Activated naive CD4-positive, alpha-beta T cell treated with anti-CD3 and anti-CD28 coated beads, Interleukin-2, amount 50 U/mL, for 24 hours (primary cell): ENCODE measurements at regions not wholly inside any gene's neighbourhood (a gene's known extent, or its start where the extent isn't known, plus 50 kb on each side); places are given as distances from the start of the nearest gene placed in this dataset.
"Not testable (repeated sequence)": the region's sequence is repeated elsewhere in the genome, so short reads cannot be mapped to it uniquely, and the experiment has no call there.

Experiments used
- H3K27ac Mint-ChIP-seq: one replicate; pipeline ENCODE4 v1.8.0; 2021; ENCODE audit warnings: mild to moderate bottlenecking, mixed read lengths
- H3K27me3 Mint-ChIP-seq: one replicate; pipeline ENCODE4 v1.8.0; 2021; ENCODE audit warnings: mixed read lengths
- H3K36me3 Mint-ChIP-seq: one replicate; pipeline ENCODE4 v1.8.0; 2021; ENCODE audit warnings: mixed read lengths
- H3K4me1 Mint-ChIP-seq: one replicate; pipeline ENCODE4 v1.8.0; 2021; ENCODE audit warnings: mixed read lengths
- H3K4me3 Mint-ChIP-seq: one replicate; pipeline ENCODE4 v1.8.0; 2021; ENCODE audit warnings: mild to moderate bottlenecking, mixed read lengths
- H3K9me3 Mint-ChIP-seq: one replicate; pipeline ENCODE4 v1.8.0; 2021; ENCODE audit warnings: mixed read lengths

DNA sequence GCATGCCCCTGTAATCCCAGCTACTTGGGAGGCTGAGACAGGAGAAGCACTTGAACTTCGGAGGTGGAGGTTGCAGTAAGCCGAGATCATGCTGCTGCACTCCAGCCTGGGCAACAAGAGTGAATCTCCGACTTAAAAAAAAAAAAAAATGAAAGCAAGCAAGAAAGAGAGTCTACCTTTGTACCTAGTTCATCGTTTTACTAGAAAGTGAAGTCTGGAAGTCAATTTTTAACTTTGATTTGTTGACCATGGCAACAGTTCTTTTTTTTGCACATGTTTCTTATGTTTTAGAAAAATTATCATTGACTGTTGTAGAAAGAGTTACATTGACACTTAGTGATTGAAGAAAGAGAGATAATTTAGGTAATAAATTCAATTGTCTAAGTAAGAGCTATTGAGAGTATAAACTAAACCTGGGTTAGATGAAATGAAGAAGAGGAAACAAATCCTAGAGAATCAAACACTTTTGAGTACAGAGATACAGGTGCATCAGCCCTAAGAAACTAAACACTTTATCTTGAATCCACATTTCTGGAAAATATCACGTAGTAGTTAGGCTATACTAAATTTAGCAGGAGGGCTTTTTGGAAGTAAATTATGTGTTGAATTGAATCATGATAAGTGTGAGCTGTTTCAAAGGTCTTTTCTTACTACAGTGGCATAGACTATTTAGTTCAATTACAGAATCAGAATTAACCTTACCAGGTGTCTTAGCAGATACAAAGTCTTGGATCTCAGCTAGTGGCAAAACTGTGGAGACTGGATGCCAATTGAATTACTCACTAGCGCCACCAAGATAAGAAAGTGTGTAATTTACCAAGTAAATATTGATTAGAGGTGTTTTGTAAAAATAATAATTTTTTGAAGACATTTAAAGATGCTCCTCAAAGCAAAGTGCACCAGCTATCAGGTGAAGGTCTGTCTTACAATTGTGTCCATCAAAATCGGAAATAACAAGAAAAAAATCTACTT, 303.4 kb upstream of the NRXN1 start:
- H3K27ac Mint-ChIP-seq = no peak overlapping the region
- H3K4me3 Mint-ChIP-seq = no peak overlapping the region
- H3K9me3 Mint-ChIP-seq = peaks cover 8% of the 10 kb centered on the region
- H3K4me1 Mint-ChIP-seq = no peaks in the 10 kb centered on the region
- H3K36me3 Mint-ChIP-seq = no peaks in the 10 kb centered on the region
- no peaks in the 10 kb centered on the region for H3K27me3 Mint-ChIP-seq

DNA sequence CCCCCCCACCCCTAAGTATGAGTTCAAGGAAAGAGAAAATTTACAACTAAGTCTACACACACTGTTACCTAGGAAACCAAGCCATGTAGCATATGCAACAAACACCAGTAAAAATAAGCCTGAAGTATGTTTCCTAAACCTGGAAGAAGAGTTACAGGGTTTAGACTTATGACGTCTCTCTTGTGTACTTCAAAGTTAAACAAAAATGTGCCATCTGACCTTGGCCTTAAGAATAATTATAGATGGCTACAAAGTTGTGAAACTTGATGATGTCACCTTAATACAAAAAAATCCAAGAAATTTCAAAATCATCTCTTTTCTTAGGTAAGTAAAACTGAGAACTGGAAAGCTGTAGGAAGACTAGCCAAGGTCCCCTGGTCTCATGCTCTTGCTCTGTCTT, 297.6 kb upstream of the NRXN1 start:
- H3K9me3 Mint-ChIP-seq = peaks cover 10% of the 10 kb centered on the region
- H3K27me3 Mint-ChIP-seq = no peaks in the 10 kb centered on the region
- H3K4me1 Mint-ChIP-seq = no peaks in the 10 kb centered on the region
- H3K27ac Mint-ChIP-seq = no peak overlapping the region
- H3K4me3 Mint-ChIP-seq = no peak overlapping the region
- H3K36me3 Mint-ChIP-seq = no peaks in the 10 kb centered on the region

DNA sequence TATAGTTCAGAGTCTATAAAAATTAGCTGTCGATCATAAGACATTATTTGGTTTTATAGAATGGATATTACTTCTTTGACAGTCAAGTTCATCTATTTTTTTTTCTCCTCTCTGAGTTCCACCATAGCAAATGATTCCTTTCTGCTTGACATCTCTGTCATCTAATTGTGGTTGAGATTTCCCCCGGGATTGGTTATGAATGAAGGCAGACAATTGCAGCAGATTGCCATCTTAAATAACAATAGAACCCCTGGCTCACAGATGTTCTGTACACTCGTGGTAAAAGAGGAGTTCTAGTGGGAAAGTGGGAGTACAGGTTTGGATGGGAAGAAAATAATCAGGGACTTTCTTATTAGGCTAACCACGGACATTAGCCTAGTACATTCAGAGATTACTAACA, 292.1 kb upstream of the NRXN1 start:
- Mint-ChIP-seq H3K27ac (no peak overlapping the region), H3K4me1 (no peaks in the 10 kb centered on the region), H3K4me3 (no peak overlapping the region), H3K36me3 (no peaks in the 10 kb centered on the region), H3K27me3 (no peaks in the 10 kb centered on the region), H3K9me3 (peaks cover 7% of the 10 kb centered on the region)

DNA sequence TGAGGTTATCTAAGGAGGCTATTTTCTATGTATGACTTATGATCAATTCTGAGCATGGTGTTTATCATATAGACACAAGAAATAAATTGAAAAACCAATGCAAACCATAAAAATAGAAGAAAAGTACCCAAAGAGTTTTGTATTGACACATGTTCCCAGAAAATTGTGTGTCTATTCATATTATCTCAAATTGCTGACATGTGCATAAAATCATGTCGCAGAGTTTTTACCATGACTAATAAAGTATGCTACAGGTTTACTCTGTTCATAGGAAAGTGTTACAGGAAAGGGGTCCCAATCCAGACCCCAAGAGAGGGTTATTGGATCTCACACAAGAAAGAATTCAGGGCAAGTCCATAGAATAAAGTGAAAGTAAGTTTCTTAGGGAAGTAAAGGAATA, 290.7 kb upstream of the NRXN1 start:
- H3K9me3 Mint-ChIP-seq = peaks cover 7% of the 10 kb centered on the region
- H3K36me3 Mint-ChIP-seq = no peaks in the 10 kb centered on the region
- no peak overlapping the region for H3K4me3 Mint-ChIP-seq
- H3K27me3 Mint-ChIP-seq = no peaks in the 10 kb centered on the region
- no peak overlapping the region for H3K27ac Mint-ChIP-seq
- no peaks in the 10 kb centered on the region for H3K4me1 Mint-ChIP-seq

DNA sequence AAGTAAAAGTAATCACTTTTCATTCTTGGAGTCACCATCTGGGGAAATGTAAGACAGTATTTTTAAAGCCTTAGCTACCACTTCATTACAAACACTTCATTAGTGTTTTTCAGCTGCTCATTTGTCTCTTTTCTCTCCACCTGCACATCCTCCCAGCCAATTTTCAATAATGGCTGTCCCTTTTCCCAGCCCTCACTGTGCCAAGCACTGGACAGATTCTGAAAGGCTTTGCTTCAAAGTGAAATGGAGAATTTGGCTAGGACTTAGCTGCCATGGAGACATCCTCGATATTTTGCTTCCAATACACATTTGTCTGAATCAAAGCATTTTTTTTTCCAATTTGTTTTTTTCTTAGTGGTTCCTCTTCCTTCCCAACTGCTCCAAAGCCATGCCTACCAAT, 272.4 kb upstream of the NRXN1 start:
- Mint-ChIP-seq H3K4me1 (no peaks in the 10 kb centered on the region), H3K36me3 (no peaks in the 10 kb centered on the region), H3K9me3 (no peaks in the 10 kb centered on the region), H3K27me3 (no peaks in the 10 kb centered on the region), H3K4me3 (no peak overlapping the region), H3K27ac (no peak overlapping the region)

DNA sequence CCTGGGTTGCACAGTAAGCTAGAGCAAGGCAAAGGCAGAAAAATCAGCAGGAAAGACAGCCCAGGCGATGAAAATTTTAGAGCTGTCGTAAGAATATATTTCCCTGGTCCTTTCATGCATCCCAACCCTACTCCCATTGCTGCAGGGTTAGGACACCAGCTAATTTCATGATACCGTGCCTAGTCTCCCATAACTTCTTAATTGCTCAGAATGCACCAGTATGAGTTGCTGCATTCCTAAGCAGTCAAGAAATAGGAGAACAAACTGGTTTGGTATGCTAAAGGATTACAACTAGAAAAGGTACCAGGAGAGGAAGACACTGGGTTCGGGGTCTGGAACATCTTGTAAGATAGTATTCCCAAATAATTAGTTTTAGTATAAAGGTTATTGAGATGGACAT, 269.4 kb upstream of the NRXN1 start:
- Mint-ChIP-seq H3K4me3 (no peak overlapping the region), H3K4me1 (no peaks in the 10 kb centered on the region), H3K27me3 (no peaks in the 10 kb centered on the region), H3K27ac (no peak overlapping the region), H3K36me3 (no peaks in the 10 kb centered on the region), H3K9me3 (peaks cover 4% of the 10 kb centered on the region)

DNA sequence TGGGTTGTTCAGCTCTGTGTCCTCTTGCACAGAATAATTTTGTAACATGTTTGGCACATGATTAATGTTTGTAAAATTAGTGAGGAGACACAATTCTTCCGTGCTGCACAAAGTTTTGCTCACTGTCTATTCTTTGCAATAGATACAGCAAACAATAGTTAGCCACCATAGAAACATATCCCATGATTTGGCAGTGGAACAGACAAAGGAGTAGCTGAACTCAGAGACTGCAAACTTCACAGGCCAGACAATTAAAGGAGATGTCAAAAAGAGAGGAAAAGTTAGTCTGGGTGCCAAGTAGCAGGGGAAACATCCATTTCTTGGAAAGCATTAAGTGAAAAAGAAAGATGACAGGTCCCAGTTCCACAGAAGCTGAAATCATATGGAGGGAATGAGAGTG, 267.4 kb upstream of the NRXN1 start:
- H3K9me3 Mint-ChIP-seq = peaks cover 4% of the 10 kb centered on the region
- H3K4me3 Mint-ChIP-seq = no peak overlapping the region
- no peaks in the 10 kb centered on the region for H3K27me3 Mint-ChIP-seq
- H3K36me3 Mint-ChIP-seq = no peaks in the 10 kb centered on the region
- H3K27ac Mint-ChIP-seq = no peak overlapping the region
- H3K4me1 Mint-ChIP-seq = no peaks in the 10 kb centered on the region

DNA sequence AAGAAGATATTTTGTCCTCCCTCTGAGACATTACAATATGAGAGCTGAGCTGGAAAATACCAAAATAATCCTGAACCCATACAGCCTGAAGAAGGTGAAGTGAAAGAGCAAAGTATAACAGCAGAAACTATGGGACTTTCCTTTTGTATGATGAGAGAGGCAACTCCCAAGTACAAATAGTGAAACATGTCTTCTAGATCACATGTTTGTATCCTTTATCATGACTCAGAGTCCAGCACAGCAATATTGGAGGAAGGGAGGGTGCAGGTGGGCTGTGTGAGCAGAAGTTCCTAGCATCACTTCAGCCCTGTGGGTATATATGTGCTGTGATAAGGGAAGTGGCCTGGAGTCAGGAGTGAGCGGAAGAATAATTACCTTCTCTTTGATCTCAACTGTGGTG, 265.6 kb upstream of the NRXN1 start:
- Mint-ChIP-seq H3K4me3 (no peak overlapping the region), H3K4me1 (no peaks in the 10 kb centered on the region), H3K27me3 (no peaks in the 10 kb centered on the region), H3K36me3 (no peaks in the 10 kb centered on the region), H3K9me3 (peaks cover 4% of the 10 kb centered on the region), H3K27ac (no peak overlapping the region)

DNA sequence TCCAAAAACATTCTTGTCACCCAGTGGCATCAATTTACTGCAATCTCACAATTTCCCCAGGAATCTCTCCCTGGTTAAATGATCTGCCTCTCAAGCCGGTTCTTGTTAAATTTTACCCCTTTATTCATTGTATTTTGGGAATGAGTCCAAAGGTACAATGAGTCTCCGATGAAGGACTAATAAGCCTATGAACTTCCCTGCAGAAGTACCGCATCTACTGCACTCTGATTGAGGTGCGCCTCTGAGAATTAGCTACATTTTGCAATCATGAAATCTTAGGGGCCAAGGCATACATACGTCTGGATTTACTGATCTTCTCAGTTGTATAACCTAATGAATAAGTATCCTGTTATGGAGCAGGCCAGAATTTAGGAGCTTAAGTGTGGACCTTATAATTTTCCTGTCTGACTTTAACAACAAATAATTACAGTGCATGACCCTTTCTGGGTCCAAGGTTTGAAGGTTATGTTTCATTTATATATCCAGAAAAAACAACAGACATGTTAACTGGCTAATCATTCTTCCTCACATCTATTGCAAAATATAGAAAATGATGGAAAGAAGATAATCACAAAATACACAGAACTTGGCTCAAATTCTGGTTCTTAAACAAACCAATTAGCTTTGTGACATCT, 261.8 kb upstream of the NRXN1 start:
- peaks cover under 1% of the 10 kb centered on the region for H3K9me3 Mint-ChIP-seq
- H3K4me1 Mint-ChIP-seq = no peaks in the 10 kb centered on the region
- no peaks in the 10 kb centered on the region for H3K36me3 Mint-ChIP-seq
- H3K4me3 Mint-ChIP-seq = no peak overlapping the region
- H3K27me3 Mint-ChIP-seq = no peaks in the 10 kb centered on the region
- H3K27ac Mint-ChIP-seq = no peak overlapping the region

DNA sequence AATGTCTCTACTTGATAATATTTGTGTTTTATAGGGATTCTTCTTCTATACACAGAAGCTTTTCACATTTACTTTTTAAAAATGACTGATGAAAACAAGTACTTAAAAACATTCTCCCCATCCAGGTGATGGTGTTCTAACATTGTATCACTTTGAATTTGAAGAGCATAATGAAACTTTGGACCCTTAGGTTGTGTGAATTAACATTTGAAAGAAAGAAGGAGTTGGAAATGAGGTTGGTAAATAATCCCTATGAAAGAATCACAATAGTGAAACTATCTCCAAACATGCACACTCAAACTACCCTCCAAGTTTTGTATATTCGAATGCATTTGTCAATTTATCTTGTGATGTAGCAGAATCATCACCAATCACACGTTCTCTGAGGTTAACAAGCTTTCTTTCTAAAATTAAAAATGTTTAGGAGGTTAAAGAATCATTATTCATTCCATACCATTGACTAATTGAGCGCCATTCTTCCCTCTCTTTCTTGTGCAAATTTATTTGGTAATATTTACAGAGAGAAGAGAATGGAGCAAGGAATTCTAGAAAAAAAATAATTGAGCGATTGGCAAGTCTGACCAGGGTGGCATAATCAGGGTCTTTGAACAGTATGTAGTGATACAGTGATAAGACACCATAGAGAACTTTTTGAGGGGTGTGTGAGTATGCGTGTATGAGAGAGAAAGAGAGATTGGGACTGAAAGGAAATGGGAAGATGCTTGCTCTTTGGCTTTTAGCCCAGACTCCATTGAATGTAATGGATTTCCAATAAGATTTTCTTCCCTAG, 260.0 kb upstream of the NRXN1 start:
- Mint-ChIP-seq H3K27ac (no peak overlapping the region), H3K4me3 (no peak overlapping the region), H3K27me3 (no peaks in the 10 kb centered on the region), H3K4me1 (no peaks in the 10 kb centered on the region), H3K36me3 (no peaks in the 10 kb centered on the region), H3K9me3 (no peaks in the 10 kb centered on the region)

DNA sequence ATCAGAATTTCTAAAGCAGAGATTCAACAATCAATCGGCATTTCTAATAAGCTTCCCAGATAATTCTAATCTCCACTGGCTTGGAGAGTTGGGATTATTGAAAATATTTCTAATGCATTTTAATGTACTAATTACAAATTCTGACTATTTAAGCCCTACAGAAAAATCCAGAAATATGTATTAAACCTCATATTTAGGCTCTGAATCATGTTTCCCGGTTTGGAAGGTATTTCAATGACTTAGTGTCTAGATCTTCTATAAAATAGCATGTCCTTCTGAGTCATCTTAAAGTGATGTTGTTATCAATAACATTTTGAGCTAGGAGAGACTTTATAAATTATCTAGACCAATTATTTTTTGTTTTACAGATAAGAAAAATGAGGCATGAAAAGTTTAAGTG, 258.8 kb upstream of the NRXN1 start:
- H3K4me3 Mint-ChIP-seq = no peak overlapping the region

DNA sequence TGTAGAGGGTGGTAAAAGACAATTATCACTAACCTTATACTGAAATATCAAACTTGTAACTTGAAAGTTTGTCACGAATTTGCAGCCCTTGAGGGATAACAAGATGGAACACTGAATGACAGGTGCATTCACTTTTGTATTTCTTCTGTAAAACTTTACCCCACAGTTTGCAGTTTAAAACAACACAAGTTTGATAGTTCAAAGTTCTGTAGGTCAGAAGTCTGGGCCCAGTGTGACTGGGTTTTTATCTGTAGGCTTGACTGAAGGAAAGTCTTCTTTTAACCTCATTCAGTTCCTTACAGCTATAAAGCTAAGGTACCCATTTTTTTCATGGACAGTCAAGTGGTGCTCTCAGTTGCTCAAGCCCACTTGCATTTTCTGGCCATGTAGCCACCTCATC, 257.1 kb upstream of the NRXN1 start:
- H3K36me3 Mint-ChIP-seq = no peaks in the 10 kb centered on the region
- H3K4me3 Mint-ChIP-seq = no peak overlapping the region
- no peak overlapping the region for H3K27ac Mint-ChIP-seq
- H3K9me3 Mint-ChIP-seq = peaks cover 8% of the 10 kb centered on the region
- H3K4me1 Mint-ChIP-seq = no peaks in the 10 kb centered on the region
- no peaks in the 10 kb centered on the region for H3K27me3 Mint-ChIP-seq

More for the DNA sequence above, 258.8 kb upstream of the NRXN1 start:
- Mint-ChIP-seq H3K27ac (no peak overlapping the region), H3K9me3 (peaks cover 3% of the 10 kb centered on the region), H3K27me3 (no peaks in the 10 kb centered on the region), H3K36me3 (no peaks in the 10 kb centered on the region), H3K4me1 (no peaks in the 10 kb centered on the region)

DNA sequence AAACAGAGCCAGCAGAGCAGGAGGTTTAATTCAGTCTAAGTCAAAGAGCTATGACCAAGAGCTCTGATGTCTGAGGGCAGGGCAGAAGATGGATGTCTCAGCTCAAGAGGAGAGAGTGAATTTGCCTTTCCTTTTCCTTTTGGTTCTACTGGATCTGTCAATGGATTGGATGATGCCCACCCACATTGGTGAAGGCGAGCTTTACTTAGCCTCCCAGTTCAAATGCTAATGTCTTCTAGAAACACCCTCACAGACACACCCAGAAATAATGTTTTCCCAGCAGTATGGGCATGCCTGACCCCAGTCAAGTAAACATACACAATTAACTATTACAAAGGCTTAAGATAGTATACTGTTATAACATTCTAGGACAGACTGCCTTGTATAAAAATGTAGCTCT, 236.3 kb upstream of the NRXN1 start:
- H3K4me1 Mint-ChIP-seq = no peaks in the 10 kb centered on the region
- H3K9me3 Mint-ChIP-seq = no peaks in the 10 kb centered on the region
- H3K4me3 Mint-ChIP-seq = no peak overlapping the region
- H3K36me3 Mint-ChIP-seq = no peaks in the 10 kb centered on the region
- H3K27ac Mint-ChIP-seq = no peak overlapping the region
- H3K27me3 Mint-ChIP-seq = no peaks in the 10 kb centered on the region

DNA sequence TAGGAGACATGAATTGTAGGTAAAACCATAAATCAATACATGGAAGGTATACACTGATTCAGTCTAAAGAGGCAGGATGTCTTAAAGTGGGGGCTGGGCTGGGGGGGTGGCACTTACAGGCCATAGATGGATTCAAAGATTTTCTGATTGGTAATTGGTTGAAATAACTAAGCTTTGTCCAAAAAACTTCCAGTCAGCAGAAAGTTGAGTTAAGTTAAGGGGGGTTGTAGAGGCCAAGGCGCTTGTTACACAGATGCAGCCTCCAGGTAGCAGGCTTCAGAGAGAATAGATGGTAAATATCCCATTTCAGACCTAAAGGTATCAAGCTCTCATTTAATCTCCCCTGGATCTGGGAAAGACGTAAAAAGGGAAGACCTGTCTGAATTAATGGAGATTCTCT, 233.6 kb upstream of the NRXN1 start:
- Mint-ChIP-seq H3K36me3 (no peaks in the 10 kb centered on the region), H3K4me3 (no peak overlapping the region), H3K27ac (no peak overlapping the region), H3K4me1 (no peaks in the 10 kb centered on the region), H3K9me3 (peaks cover 11% of the 10 kb centered on the region), H3K27me3 (no peaks in the 10 kb centered on the region)

DNA sequence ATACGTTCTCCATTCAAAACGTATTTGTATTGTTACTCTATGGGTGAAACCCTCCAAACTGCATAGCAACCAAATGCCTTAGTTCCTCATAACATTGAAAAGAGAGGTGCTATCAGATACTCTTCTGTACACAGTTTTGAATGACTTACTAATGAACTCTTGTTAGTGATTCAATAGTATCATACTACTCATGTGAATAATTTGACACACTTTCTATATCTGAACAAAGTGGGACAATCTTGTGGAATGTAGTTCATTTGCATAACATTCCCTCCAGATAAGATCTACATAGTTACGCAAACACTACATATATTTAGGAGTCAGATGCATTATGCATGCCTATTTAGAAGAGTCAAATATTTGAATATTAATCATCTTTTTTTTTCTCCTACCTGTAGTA, 232.0 kb upstream of the NRXN1 start:
- no peak overlapping the region for H3K27ac Mint-ChIP-seq
- no peaks in the 10 kb centered on the region for H3K36me3 Mint-ChIP-seq
- H3K9me3 Mint-ChIP-seq = peaks cover 18% of the 10 kb centered on the region
- H3K4me3 Mint-ChIP-seq = no peak overlapping the region
- no peaks in the 10 kb centered on the region for H3K4me1 Mint-ChIP-seq
- H3K27me3 Mint-ChIP-seq = no peaks in the 10 kb centered on the region

DNA sequence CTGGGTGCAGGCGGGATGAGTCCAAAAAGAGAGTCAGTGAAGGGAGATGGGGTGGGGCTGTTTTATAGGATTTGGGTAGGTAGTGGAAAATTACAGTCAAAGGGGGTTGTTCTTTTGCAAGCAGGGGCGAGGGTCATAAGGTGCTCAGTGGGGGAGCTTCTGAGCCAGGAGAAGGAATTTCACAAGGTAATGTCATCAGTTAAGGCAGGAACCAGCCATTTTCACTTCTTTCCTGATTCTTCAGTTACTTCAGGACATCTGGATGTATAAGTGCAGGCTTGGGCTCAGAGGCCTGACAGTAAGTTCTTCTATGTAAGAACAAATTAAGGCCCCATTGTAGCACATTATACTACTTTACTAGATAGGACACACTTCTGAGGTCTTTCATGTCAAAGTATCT, 231.2 kb upstream of the NRXN1 start:
- not testable (repeated sequence) for H3K4me3 Mint-ChIP-seq, H3K27ac Mint-ChIP-seq, H3K27me3 Mint-ChIP-seq, H3K4me1 Mint-ChIP-seq, H3K36me3 Mint-ChIP-seq
- peaks cover 18% of the 10 kb centered on the region for H3K9me3 Mint-ChIP-seq
